H1 (cell line): ENCODE measurements at regions not wholly inside any gene's neighbourhood (a gene's known extent, or its start where the extent isn't known, plus 50 kb on each side); places are given as distances from the start of the nearest gene placed in this dataset.

Experiments used
- CTCF ChIA-PET: fragments of 300-600 bp; sonication (Branson Sonifier 250); formaldehyde crosslinking; loops from one replicate; lab custom pipeline; 2021; ENCODE audit not compliant: partially characterized antibody; lab: Charles Lee
- POLR2A ChIA-PET: fragments of 300-600 bp; sonication (Branson Sonifier 250); formaldehyde crosslinking; loops from one replicate; lab custom pipeline; 2021; ENCODE audit warnings: inconsistent platforms; ENCODE audit not compliant: partially characterized antibody; lab: Charles Lee
- DNase-seq, 2 experiments: peaks; one replicate each; pipeline versions ENCODE4 v3.0.0 to v3.0.0-alpha.2; 2010 to 2022; ENCODE audit warnings: low spot score in 2 of 2, low read depth in 1 of 2, mixed read lengths in 1 of 2
- FAIRE-seq: peaks from 2 replicates; lab custom pipeline; 2011; peaks lifted over from hg19 to GRCh38; lab: Jason Lieb, UNC
- H2AFZ ChIP-seq: 2 replicates; pipeline ENCODE4 v1.8.1; 2012; ENCODE audit warnings: low read length, inconsistent platforms
- H2AK5ac ChIP-seq: 2 replicates; pipeline ENCODE4 v1.6.1; 2013; ENCODE audit warnings: low read depth, low read length
- H2BK120ac ChIP-seq: replicated peaks from 2 replicates; pipeline ENCODE3; 2013; ENCODE audit warnings: low read depth, low read length, inconsistent platforms
- H2BK12ac ChIP-seq: 2 replicates; pipeline ENCODE4 v1.6.1; 2013; ENCODE audit warnings: low read depth, low read length
- H2BK15ac ChIP-seq: 2 replicates; pipeline ENCODE4 v1.6.1; 2013; ENCODE audit warnings: low read length
- H2BK20ac ChIP-seq: 2 replicates; pipeline ENCODE4 v1.6.1; 2013; ENCODE audit warnings: low read length
- H2BK5ac ChIP-seq: 2 replicates; pipeline ENCODE4 v1.6.1; 2013; ENCODE audit warnings: low read depth, low read length
- H3K14ac ChIP-seq: 2 replicates; pipeline ENCODE4 v1.6.1; 2013; ENCODE audit warnings: inconsistent platforms; ENCODE audit not compliant: insufficient read length
- H3K18ac ChIP-seq: 2 replicates; pipeline ENCODE4 v1.6.1; 2013; ENCODE audit warnings: low read length; ENCODE audit errors: extremely low read depth
- H3K23ac ChIP-seq: 2 replicates; pipeline ENCODE4 v1.6.1; 2013; ENCODE audit warnings: inconsistent platforms; ENCODE audit not compliant: insufficient read length
- H3K23me2 ChIP-seq: 2 replicates; pipeline ENCODE4 v1.6.1; 2013; ENCODE audit warnings: low read depth, low read length
- H3K27ac ChIP-seq: 2 replicates; pipeline ENCODE4 v1.6.1; 2011; ENCODE audit warnings: low read depth, low read length, inconsistent platforms
- H3K27me3 ChIP-seq, 4 experiments: replicated peaks in 1 of 4; 1 replicate in 1 of 4; 2 replicates in 3 of 4; pipeline versions ENCODE4 v1.6.1 to v1.8.1; 2011 to 2013; ENCODE audit warnings: low read length in 3 of 4, mild to moderate bottlenecking in 3 of 4, inconsistent platforms in 2 of 4, mixed read lengths in 2 of 4, moderate library complexity in 1 of 4; ENCODE audit not compliant: control insufficient read depth in 3 of 4, insufficient read depth in 3 of 4; ENCODE audit errors: extremely low read depth in 1 of 4
- H3K36me3 ChIP-seq, 4 experiments: 2 replicates each; pipeline versions ENCODE4 v1.6.1 to v1.8.1; 2011 to 2013; ENCODE audit warnings: mild to moderate bottlenecking in 4 of 4, low read length in 3 of 4, moderate library complexity in 2 of 4, control low read depth in 1 of 4, inconsistent platforms in 1 of 4; ENCODE audit not compliant: insufficient read depth in 4 of 4, control insufficient read depth in 2 of 4
- H3K4ac ChIP-seq: replicated peaks from 2 replicates; pipeline ENCODE3; 2013; ENCODE audit warnings: low read length, low read depth, mixed read lengths, inconsistent platforms; ENCODE audit not compliant: insufficient read length
- H3K4me1 ChIP-seq, 4 experiments: replicated peaks in 1 of 4; 1 replicate in 1 of 4; 2 replicates in 3 of 4; pipeline versions ENCODE4 v1.6.1 to v1.8.1; 2011 to 2013; ENCODE audit warnings: low read length in 3 of 4, inconsistent platforms in 2 of 4, mixed read lengths in 1 of 4; ENCODE audit not compliant: insufficient read depth in 4 of 4, control insufficient read depth in 3 of 4
- H3K4me2 ChIP-seq, 2 experiments: 2 replicates each; pipeline versions ENCODE4 v1.6.1 to v1.8.1; 2011 to 2013; ENCODE audit warnings: low read depth in 2 of 2, low read length in 2 of 2, control low read depth in 1 of 2, inconsistent platforms in 1 of 2, mild to moderate bottlenecking in 1 of 2; ENCODE audit not compliant: insufficient read depth in 1 of 2
- H3K4me3 ChIP-seq, 4 experiments: fragments of 200-600, 300-600 bp in 1 of 4; sonication (generic), shearing (Covaris generic), sonication (Bioruptor Twin) in 1 of 4; 2 replicates each; pipeline versions ENCODE4 v1.5.1 to v1.8.1; 2011 to 2016; ENCODE audit warnings: low read length in 4 of 4, low read depth in 3 of 4, control low read depth in 2 of 4, inconsistent platforms in 2 of 4, mild to moderate bottlenecking in 2 of 4, mixed read lengths in 1 of 4, moderate library complexity in 1 of 4; ENCODE audit not compliant: insufficient read depth in 2 of 4; ENCODE audit errors: extremely low read depth in 1 of 4
- H3K56ac ChIP-seq: replicated peaks from 2 replicates; pipeline ENCODE3; 2013; ENCODE audit warnings: low read depth, mild to moderate bottlenecking, mixed read lengths, low read length, inconsistent platforms; ENCODE audit not compliant: insufficient read length
- H3K79me1 ChIP-seq: 2 replicates; pipeline ENCODE4 v1.6.1; 2013; ENCODE audit warnings: low read depth, low read length, control low read depth
- H3K79me2 ChIP-seq, 2 experiments: 2 replicates each; pipeline versions ENCODE4 v1.6.1 to v1.8.1; 2012 to 2013; ENCODE audit warnings: low read length in 2 of 2, mild to moderate bottlenecking in 2 of 2, inconsistent platforms in 1 of 2; ENCODE audit not compliant: insufficient read depth in 2 of 2, control insufficient read depth in 1 of 2
- H3K9ac ChIP-seq, 4 experiments: replicated peaks in 1 of 4; 1 replicate in 1 of 4; 2 replicates in 3 of 4; pipeline versions ENCODE4 v1.6.1 to v1.8.1; 2011 to 2013; ENCODE audit warnings: low read depth in 3 of 4, low read length in 3 of 4, control low read depth in 2 of 4, mild to moderate bottlenecking in 2 of 4, moderate library complexity in 2 of 4, inconsistent platforms in 1 of 4; ENCODE audit errors: extremely low read depth in 1 of 4
- H3K9me3 ChIP-seq, 2 experiments: 2 replicates each; pipeline versions ENCODE4 v1.6.1 to v1.8.1; 2012 to 2013; ENCODE audit warnings: mild to moderate bottlenecking in 2 of 2, moderate library complexity in 2 of 2, control low read depth in 1 of 2, inconsistent platforms in 1 of 2, low read depth in 1 of 2, low read length in 1 of 2, mixed read lengths in 1 of 2; ENCODE audit not compliant: insufficient read depth in 2 of 2
- H4K20me1 ChIP-seq, 2 experiments: replicated peaks in 1 of 2; 2 replicates each; pipeline versions ENCODE3 to v1.8.1; 2011 to 2013; ENCODE audit warnings: inconsistent platforms in 2 of 2, low read length in 2 of 2, mild to moderate bottlenecking in 1 of 2; ENCODE audit not compliant: insufficient read depth in 2 of 2, control insufficient read depth in 1 of 2
- H4K5ac ChIP-seq: 2 replicates; pipeline ENCODE4 v1.6.1; 2013; ENCODE audit warnings: low read length, low read depth, mixed read lengths, inconsistent platforms; ENCODE audit not compliant: insufficient read length
- H4K8ac ChIP-seq: 2 replicates; pipeline ENCODE4 v1.8.0; 2013; ENCODE audit warnings: mild to moderate bottlenecking, moderate library complexity, low read length, inconsistent platforms; ENCODE audit not compliant: insufficient read depth; ENCODE audit errors: extremely low read depth
- H4K91ac ChIP-seq: replicated peaks from 2 replicates; pipeline ENCODE3; 2013; ENCODE audit warnings: low read length, mixed read lengths, inconsistent platforms; ENCODE audit not compliant: insufficient read length
- BRCA1 ChIP-seq: IDR thresholded peaks from 2 replicates; pipeline ENCODE4 v1.6.1; 2012; ENCODE audit warnings: low read depth, low read length, improper control_type of control experiment
- GTF2F1 ChIP-seq: IDR thresholded peaks from 2 replicates; pipeline ENCODE4 v1.6.1; 2012; ENCODE audit warnings: low read depth, low read length, improper control_type of control experiment, borderline replicate concordance
- KDM1A ChIP-seq: fragments of 200-600, 300-600 bp; sonication (generic); IDR thresholded peaks from 2 replicates; pipeline ENCODE4 v1.7.1; 2016; ENCODE audit warnings: mild to moderate bottlenecking, low read length, borderline replicate concordance
- RAD21 ChIP-seq, 2 experiments: IDR thresholded peaks in 1 of 2; conservative IDR thresholded peaks in 1 of 2; 2 replicates each; pipeline ENCODE4 v1.6.1; 2011; ENCODE audit warnings: low read depth in 2 of 2, low read length in 2 of 2, improper control_type of control experiment in 1 of 2, inconsistent platforms in 1 of 2, mild to moderate bottlenecking in 1 of 2, moderate library complexity in 1 of 2
- SP4 ChIP-seq: IDR thresholded peaks from 2 replicates; pipeline ENCODE4 v1.6.1; 2012; ENCODE audit warnings: low read length, inconsistent platforms
- TAF7 ChIP-seq: optimal IDR thresholded peaks from 2 replicates; pipeline ENCODE3; 2011; ENCODE audit warnings: low read depth, mild to moderate bottlenecking, inconsistent platforms, low read length, moderate library complexity, borderline replicate concordance
- WGBS, 2 experiments: shearing (Covaris generic) in 1 of 2; methylation state at CpG; one replicate each; pipeline versions ENCODE4 v1.1.6 to v1.1.7; 2013 to 2015; ENCODE audit warnings: low lambda C conversion rate in 2 of 2, mixed read lengths in 2 of 2, inconsistent platforms in 1 of 2, low coverage in 1 of 2, missing lambda C conversion rate in 1 of 2; ENCODE audit not compliant: insufficient replicate concordance in 2 of 2, insufficient coverage in 1 of 2, insufficient read length in 1 of 2; ENCODE audit errors: extremely low coverage in 1 of 2, missing lambda C conversion rate in 1 of 2; 5-methylcytosine and 5-hydroxymethylcytosine counted together
- TF ChIP-seq, protein P1 (sequence below), 3 experiments: IDR thresholded peaks; 1 replicate in 2 of 3; 2 replicates in 1 of 3; pipeline versions ENCODE4 v1.5.1 to v1.6.1; 2011; ENCODE audit warnings: low read length in 3 of 3, mild to moderate bottlenecking in 3 of 3, inconsistent platforms in 2 of 3, low read depth in 1 of 3, moderate library complexity in 1 of 3; ENCODE audit not compliant: insufficient read depth in 1 of 3; ENCODE audit errors: control extremely low read depth in 1 of 3

DNA sequence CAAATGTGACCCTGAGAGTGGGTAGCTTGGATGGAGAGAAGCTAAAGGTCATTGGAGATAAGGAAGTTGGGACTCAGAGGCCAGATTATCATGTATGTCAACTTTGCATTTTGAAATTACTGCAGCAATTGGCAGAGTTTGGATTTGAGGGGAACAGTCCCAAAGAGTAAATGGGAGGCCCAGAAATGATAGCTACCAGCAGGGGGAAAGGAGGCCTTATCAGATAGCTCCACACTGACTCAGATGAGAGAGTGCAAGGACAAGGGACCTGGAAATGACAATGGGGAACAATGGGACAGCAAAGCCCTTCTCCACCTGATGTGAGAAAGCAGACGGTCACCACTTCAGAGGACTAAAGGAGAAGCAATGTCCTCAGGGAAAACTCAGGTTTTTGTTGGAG lies 201.5 kb upstream of the JADE1 start:
- H3K27me3 ChIP-seq, result no peaks in the 10 kb centered on the region
- no peak overlapping the region for H3K4ac ChIP-seq
- H3K9ac ChIP-seq, result no peak overlapping the region
- H3K9me3 ChIP-seq, result no peaks in the 10 kb centered on the region; a peak in 1 of 4 replicates
- FAIRE-seq (no peak), DNase-seq (peak in 1 of 2 experiments; percentile 29)
- peaks cover 0 to 2% (median 0%) of the 10 kb centered on the region in 4 experiments; a peak in 2 of 7 replicates for H3K4me1 ChIP-seq
- H2BK5ac ChIP-seq, result no peak overlapping the region
- no peak overlapping the region for H3K23ac ChIP-seq
- H3K4me2 ChIP-seq, result no peak overlapping the region
- H2BK12ac ChIP-seq, result peak overlapping the region; percentile 43; the same call in 1 of the 2 replicates
- H4K5ac ChIP-seq, result no peak overlapping the region
- no peak overlapping the region for H2BK15ac ChIP-seq
- no peak overlapping the region for H4K8ac ChIP-seq
- 0 out of 2 replicates have a peak overlapping the region, but pooled peaks have one; percentile 39 for H2AK5ac ChIP-seq
- no peak overlapping the region for H3K4me3 ChIP-seq
- H3K27ac ChIP-seq, result no peak overlapping the region
- no peak overlapping the region for H3K56ac ChIP-seq
- H3K79me1 ChIP-seq, result no peaks in the 10 kb centered on the region
- H3K18ac ChIP-seq, result no peak overlapping the region
- peak overlapping the region; percentile 75; the same call in 1 of the 2 replicates for H2BK20ac ChIP-seq
- no peaks in the 10 kb centered on the region for H3K23me2 ChIP-seq
- no peaks in the 10 kb centered on the region for H3K36me3 ChIP-seq
- H2AFZ ChIP-seq, result no peak overlapping the region
- TF ChIP-seq, protein P1, sequence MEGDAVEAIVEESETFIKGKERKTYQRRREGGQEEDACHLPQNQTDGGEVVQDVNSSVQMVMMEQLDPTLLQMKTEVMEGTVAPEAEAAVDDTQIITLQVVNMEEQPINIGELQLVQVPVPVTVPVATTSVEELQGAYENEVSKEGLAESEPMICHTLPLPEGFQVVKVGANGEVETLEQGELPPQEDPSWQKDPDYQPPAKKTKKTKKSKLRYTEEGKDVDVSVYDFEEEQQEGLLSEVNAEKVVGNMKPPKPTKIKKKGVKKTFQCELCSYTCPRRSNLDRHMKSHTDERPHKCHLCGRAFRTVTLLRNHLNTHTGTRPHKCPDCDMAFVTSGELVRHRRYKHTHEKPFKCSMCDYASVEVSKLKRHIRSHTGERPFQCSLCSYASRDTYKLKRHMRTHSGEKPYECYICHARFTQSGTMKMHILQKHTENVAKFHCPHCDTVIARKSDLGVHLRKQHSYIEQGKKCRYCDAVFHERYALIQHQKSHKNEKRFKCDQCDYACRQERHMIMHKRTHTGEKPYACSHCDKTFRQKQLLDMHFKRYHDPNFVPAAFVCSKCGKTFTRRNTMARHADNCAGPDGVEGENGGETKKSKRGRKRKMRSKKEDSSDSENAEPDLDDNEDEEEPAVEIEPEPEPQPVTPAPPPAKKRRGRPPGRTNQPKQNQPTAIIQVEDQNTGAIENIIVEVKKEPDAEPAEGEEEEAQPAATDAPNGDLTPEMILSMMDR (IDR thresholded peaks at IDR 0.05; ENCODE audit: control extremely low read depth in 1 of 3, insufficient read depth in 1 of 3, low read depth in 1 of 3, low read length in 3 of 3), result peak in 1 of 3 experiments; percentile 6; a peak in 1 of 4 replicates
- TF ChIP-seq SP4 (no peak), RAD21 (IDR thresholded peaks at IDR 0.05 in 1 of 2, conservative IDR thresholded peaks at IDR 0.05 in 1 of 2; ENCODE audit: low read depth in 2 of 2, low read length in 2 of 2) (peak in 1 of 2 experiments; percentile 9; a peak in 1 of 4 replicates), BRCA1 (no peak), KDM1A (no peak), GTF2F1 (no peak), TAF7 (no peak)
- H4K91ac ChIP-seq, result no peak overlapping the region
- WGBS, 2 experiments, result 59% methylated on average over 1 of the region's 1 CpG; no CpG with 5 or more reads in 1 of the 2 experiments
- no peaks in the 10 kb centered on the region for H4K20me1 ChIP-seq
- CTCF ChIA-PET, result interaction anchor here (1.3 to 2.7 kb wide), 2 partner anchors 9 to 34 kb away, joined by 7 to 10 read pairs; no protein-coding TSS in a partner anchor
- no peak overlapping the region for H2BK120ac ChIP-seq
- POLR2A ChIA-PET, result no interaction called here
- H3K79me2 ChIP-seq, result no peaks in the 10 kb centered on the region
- no peak overlapping the region for H3K14ac ChIP-seq
